HG03280 (cell line): ENCODE measurements at regions not wholly inside any gene's neighbourhood (a gene's known extent, or its start where the extent isn't known, plus 50 kb on each side); places are given as distances from the start of the nearest gene placed in this dataset.

Experiments used
- ATAC-seq: cut with Tn5 transposase; IDR thresholded peaks from one replicate; pipeline ENCODE4 v1.9.1; 2021; ENCODE audit warnings: mild to moderate bottlenecking, moderate library complexity; ENCODE audit not compliant: unreplicated experiment

DNA sequence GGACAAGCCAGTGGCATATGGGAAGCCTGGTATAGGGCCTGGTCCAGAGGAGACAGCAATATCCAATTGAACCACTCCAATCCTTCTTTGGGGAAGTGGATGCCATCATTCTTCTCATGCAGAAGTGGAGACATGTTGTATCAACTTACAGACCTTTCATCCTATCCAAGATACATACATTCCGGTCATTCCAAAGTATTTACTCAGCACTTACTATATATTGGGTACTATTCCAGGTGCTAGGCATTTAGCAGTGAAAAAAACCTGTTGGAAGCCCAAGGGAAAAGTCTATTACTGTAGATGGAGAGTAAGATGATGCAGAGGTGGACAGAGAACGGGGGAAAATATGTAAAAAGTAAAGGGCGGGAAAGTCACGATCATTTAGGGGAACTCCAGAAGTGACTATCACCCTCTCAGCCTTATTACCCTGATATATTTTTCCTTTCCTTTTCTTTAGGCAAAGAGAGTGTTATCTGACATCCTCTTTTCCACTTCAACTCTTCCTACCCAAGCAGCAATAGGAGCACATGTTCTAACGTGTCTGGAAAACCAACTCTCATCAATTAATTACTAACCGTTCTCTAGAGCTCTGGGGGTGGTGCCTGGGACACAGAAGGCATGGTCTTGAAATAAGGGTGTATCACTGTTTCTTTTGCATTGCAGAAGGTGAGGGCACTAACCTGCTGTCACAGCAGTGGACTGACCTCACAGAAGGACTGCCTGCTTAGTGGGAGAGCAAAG is 210.1 kb upstream of the MAF start:
- no peak for ATAC-seq

DNA sequence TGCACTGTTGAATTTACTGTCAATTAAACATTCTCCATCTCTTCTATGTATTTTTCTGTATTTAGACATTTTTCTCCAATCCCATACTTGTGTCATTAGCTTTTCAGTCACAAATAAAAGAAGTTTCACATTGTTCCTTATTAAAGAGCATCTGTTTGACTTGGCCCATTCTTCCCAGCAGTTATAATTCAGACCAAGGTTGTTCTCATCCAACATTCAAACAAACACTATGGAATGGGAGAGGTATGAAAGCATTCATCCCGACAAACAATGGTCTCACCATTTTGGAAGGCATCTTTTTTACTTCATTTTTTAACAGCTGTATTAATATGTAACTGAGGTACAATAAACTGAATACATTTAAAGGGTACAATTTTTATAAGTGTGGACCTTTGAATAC is 208.8 kb upstream of the MAF start:
- no peak for ATAC-seq

DNA sequence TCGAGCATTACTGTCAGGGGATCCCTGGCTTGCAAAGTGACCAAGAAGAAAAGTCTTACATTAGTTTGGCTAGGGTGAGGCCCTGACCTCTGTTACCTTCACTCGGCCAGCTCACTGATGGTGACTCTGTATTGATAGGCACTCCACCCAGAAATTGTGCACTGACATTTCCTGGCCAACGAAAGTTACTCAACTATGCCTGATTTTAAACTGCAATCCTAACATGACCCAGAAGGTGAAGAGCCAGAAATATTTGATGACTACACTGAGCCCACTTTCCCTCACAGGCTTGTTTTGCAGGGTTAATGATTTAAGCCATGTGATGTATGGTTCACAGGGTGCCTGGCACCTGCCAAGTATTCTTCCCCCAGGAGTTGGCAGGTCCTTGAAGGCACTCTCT is 208.2 kb upstream of the MAF start:
- ATAC-seq = no peak

DNA sequence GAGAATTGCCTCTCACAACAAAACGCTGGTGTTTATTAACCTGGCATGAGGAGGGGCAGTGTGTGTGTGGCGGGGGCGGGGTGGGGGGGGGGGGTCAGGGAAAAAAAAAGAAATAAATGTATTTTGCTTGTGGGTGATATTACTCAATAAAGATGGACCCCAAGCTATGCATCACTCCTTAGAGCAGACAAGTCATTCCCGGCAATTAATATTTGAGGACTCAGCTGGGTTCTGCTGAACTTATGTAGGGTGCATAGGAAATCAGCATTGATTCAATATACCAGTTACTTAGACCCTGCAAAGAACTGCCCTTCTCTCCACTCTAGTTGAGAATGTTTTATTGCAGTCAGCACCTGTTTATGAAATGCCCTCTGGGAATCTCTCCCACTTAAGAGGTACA is 206.2 kb upstream of the MAF start:
- ATAC-seq = no peak

DNA sequence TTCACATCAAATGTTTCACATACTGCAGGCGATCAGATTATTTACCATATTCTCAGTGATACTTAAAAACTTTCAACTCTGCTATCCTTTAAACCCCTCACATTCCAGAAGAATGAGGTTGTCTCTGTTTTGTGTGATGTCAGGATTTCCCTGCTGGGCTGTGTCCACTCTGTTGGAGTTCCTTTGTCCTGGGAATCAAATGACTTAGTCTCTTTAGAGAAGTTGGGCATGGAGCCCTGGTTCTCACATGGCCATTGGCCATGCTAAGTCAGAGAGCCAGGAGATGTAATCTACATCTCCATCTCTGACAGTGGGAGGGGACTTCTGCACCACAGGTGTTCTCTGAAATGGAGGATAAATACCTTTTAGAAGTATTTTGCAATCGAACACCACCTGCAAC is 205.1 kb upstream of the MAF start:
- ATAC-seq = no peak

DNA sequence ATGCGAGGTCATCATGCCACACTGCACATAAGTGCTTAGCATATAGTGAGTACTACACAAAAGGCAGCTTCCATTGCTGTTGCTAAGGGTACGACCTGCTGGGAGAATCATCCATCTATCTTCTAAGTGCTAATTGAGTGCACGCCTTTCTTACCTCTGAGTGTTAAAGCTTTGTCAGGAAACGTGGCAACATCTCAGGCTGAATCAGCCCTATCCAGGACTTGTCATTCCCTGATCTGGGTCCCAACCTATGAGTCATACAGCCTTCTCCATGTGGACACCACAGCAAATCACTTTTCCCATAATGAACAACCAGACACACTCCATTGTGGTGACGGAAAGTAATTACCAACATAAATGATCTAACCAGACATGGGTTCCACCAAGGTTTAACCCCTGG is 201.1 kb upstream of the MAF start:
- no peak for ATAC-seq

DNA sequence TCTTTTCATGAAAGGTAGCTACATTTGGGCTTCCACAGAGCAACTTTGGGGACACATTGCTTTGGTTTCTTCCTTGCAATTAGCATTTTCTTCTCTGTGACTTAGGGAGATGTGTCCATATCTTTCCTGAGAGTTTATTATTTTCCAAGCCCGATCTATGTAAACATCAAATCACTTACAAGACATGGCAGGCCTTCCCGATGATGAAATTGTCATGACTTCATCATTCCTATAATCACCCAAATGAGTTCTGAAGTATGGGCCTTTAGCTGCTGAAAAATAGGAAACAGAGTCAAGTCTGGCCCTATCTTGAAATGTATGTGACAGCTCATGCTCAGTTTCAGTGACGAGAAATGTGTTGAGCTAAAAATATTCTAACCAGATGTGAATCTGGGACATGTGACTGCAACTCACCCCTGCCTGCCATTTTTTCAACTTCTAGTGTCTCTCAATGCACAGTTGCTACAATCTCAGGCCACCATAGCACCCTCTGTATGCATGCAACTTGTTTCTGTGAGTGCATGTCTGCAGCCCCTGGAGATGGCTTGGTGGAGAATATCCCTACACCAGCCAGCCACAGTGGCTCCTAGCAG is 199.6 kb upstream of the MAF start:
- peak; percentile 84 for ATAC-seq

DNA sequence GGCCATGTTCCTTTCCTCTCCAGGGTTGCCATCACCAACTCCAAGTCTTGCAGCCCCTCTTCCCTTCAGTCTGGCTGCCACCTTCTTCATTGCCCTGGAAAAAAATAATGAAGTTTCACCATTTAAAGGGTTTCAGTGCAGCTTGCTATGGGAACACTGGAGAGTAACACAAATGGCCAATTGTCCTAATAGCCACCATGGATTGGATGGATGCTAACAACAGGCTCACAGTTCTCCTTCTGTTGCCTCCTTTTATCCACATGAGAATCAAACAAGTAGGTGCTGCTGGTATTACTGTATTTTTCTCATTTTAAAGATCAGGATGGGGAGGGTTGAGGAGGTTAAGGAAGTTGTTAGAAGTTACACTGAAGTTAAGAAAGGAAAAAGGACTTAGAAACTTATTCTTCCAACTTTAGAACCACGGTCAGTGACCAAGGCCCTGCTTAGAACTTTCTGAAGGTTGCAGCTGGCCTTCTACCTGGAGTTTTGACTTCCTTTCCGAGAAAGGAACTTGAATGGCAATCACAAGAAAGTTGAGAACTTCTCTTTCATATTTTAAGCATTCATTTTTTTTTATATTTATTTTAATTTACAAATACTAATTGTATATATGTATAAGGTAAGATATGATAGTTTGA is 198.0 kb upstream of the MAF start:
- ATAC-seq = no peak

DNA sequence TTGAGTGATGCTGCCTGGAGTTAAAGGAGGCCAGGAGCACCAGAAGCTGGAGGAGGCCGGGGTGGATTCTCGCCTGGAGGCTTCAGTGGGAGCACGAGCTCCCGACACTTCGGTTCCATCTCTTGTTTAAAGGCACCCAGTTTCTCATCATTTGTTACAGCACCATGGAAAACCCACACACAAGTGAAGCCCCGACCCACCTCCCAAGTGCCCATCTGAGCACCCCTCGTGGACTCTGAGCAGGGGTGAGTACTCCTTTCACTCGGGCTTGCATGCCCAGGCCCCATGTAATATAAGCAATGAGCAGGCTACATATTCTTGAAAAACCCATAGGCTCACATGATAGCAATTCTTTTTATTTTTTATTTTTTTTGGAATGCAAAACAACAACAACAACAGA is 196.9 kb upstream of the MAF start:
- ATAC-seq = no peak

DNA sequence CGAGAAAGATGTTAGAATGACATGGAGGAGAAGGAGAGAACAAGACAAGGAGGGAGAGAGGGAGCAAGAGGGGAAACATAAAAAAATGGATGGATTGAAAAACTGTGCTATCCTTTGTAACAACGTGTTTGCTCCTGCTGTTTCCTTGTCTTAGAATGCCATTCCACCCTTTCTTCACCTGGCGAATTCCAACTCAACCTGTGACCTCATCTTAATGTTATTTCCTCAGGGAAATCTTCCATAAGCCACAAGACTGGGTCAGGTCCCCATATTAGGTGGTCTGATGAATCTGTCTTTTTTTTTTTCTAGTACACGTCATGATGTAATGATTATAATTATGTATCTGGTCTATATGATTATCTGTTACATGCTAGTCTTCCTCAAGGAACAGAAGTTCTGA is 195.0 kb upstream of the MAF start:
- no peak for ATAC-seq

DNA sequence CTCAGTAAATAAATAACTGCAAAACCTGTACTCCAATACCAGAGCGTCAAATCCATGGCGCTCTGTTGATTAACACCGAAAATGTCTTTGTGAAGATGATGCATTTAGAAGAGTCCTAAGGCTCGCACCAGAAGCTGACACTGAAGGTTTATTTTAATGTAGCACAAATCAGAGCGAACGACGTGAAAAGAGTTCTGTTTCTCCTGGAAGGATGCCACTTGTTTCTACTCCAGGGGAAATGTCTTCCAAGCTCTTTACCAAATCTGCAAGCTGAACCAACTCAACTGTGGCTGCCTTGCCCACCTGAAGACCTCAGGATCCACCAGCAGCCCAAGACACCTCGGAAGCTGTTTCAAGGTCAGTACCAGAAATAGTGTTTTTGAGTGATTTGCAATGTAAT is 194.4 kb upstream of the MAF start:
- no peak for ATAC-seq

DNA sequence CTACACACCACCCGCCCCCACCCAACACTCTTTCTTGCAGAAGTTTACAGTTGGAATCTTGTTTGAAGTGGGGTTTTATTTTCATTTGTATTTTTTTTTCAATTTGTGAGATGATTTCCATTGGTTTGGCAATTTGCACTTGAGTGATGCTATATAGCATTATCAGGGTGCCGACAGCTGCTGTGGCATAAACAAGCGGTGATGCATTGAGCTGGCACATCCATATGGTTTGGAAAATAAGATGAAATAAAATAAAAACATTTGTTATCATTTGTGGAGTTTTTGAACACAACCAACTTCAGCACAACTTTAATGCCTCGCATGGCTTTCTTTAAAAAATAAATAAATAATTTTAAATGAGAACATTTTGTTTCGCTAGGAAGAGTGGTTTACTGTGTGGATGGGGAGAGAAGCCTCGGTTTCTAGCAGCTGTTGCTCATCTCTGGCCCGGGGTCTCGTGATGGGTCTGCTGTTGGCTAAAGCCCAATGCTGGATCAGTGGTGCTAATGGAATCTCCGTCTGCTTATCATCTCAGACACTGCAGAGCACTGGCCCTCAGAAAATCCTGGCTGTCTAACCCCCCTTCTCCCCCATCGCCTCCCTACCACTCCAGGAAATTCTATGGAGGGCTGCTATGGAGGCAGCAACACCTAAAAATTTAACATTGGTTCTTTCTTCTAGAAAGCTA is 192.3 kb upstream of the MAF start:
- ATAC-seq = no peak

DNA sequence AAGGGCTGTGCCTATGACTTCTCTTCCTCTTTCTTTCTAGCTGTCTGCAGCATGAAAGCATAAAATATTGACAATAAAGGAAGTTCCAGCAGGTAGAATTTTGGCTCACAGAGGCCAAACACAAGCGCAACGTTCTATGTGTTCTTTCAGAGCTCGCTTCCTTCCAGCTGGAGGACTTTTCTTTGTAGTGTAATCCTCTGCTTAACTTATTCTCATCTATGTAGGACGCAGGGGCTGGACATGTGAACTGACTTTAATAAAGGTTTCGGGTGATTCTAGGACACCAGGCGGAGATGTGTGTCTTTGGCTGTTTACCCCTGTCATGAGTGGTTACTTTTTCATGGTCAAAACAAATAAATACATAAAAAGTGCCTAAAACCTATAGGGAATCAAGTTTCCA is 191.5 kb upstream of the MAF start:
- ATAC-seq = no peak

DNA sequence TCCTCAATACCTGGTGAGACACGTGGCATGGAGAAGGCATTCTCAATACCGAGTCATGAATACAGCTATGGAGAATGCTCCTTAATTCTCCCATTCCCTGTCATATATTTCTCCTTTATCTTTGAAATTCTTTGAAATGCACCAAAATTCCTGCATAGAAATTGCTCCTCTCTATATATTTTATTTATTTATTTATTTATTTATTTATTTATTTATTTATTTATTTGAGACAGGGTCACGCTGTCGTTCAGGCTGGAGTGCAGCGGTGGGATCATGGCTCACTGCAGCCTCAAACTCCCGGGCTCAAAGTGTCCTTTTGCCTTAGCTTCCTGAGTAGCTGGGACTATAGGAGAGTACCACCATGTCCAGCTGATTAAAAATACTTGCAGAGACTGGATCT is 190.3 kb upstream of the MAF start:
- no peak for ATAC-seq

DNA sequence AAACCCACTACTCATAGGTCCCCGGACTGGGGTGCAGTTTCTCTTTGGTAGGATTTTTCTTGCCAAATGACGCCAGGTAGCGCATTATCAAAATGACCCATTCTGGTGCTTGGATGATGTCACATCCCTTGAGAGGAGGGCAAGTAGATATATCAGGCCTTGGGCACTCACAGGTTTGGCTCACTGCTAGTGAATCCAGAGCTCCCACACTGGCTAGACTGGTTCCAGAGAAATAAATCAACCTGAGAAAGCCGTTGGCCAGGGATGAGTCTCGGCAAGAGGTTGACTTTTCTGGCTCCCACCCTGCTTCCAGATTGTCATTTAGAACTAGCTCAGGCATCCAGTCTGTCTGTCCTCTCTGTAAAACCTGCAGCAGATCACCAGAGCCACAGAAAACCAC is 188.4 kb upstream of the MAF start:
- no peak for ATAC-seq

DNA sequence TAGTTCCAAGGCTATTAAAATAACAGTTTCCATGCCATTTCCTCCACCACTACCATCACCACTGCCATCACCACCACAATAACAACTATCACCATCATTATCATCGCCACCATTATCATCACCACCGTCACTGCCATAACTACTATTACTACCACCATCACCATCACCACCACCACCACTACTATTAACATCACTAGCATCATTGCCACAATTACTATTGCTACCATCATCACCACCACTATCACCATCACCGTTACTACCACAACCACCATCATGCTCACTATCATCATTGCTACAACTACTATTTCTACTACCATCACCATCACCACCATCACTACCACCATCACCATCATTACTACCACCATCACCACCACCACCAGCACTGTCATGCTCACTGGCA is 185.9 kb upstream of the MAF start:
- no peak for ATAC-seq

DNA sequence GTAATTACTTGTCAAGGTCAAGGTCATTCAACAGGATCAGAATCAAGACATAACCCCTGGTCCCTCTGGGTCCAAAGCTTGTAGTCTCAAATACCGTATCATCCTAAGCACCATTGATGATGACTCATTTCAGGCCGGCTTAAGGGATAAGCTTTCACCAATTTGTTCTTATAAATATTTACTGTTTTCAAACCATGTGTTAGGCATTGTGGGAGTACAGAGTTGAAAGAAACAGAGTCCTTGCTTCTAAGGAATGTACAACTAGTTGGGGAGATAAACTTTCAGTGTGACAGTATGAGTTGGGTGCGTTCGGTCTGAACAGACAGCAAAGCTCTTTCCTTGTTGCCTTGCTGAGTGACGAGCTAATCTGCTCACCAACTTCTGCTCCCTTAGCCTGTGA is 183.5 kb upstream of the MAF start:
- ATAC-seq = no peak

DNA sequence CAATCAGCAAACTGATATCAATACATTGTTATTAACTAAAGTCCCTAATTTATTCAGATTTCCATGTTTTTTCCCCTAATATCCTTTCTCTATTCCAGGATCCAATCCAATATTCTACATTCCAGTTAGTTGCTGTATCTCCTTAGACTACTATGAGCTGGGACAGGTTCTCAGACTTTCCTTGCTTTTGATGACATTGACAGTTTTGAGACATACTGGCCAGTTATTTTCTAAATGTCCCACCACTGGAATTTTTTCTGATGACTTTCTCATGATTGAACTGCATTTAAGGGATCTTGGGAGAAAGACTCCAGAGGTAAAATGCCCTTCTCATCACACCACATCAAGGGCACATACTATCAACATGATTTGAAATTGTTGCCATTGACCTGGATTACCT is 177.1 kb upstream of the MAF start:
- no peak for ATAC-seq

DNA sequence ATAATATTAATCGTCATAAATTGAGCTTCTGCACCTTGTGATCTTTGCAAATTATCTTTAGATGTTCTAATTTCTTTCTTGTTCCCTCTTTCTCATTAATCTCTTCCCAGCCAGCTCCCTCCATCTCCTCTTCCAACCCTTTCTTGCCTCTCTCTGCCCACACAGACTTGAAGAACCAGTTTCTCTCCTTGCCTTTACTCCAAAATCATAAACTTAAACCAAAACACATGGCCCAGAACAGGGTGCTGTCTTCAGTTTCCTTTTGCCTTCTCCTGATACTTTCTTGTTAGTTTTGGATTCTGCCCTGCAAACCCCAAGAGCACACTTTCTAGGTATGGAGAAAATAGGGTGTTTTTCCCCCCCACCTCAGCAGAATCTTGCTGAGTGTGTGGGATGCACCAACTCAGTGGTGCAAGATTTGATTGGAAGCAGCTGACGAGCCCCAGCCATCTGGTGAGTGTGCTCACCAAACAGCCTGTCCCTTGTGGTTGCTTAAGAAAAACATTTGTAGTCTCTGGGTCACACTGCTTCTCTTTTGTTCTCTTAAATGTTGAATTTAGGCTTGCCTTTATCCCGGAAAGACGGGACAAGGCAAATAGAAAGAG is 175.8 kb upstream of the MAF start:
- ATAC-seq = no peak

DNA sequence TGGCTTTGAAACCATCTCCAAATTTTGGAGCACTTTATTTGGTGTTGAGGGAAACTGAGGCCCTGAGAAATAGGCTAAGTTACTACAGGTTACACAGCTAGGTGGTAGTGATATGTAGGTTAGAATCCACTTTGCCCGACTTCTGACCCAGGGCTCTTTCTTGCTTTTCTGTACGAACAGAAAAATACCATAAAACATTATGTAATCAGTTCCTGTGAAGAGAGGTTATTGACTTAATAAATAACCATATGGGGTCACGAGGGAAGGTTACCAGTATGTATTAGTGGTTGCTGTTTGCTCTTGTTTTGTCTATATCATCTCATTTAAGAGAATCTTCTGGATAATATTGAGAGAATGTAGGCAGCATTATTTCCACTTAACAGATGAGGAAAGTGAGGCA is 172.2 kb upstream of the MAF start:
- ATAC-seq = no peak

DNA sequence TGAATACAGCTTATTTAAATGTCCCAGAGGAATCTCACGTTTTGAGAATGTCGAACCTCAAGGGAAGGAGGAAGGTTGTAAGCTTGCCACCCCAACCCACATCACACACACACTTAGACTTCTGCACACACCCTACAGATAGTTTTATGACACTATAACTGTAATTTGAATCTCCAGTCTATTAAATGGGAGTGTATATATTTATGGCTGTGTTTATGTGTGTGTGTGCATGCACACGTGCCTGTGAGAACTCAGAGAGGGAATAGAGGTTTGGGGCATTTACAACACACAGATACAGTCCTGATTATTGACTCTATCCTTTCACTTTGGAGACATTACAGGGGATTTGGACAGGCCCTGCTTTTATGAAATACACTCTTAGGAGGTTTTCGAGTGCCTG is 171.5 kb upstream of the MAF start:
- ATAC-seq = no peak
